H1 (cell line): ENCODE measurements at regions not wholly inside any gene's neighbourhood (a gene's known extent, or its start where the extent isn't known, plus 50 kb on each side); places are given as distances from the start of the nearest gene placed in this dataset.

ENCODE experiments used
- POLR2A ChIP-seq, 2 experiments: IDR thresholded peaks; 1 replicate in 1 of 2; 2 replicates in 1 of 2; pipeline ENCODE4 v1.6.1; 2011; ENCODE audit warnings: low read depth in 2 of 2, low read length in 2 of 2, mild to moderate bottlenecking in 2 of 2; ENCODE audit errors: control extremely low read depth in 1 of 2
- RAD21 ChIP-seq, 2 experiments: IDR thresholded peaks in 1 of 2; conservative IDR thresholded peaks in 1 of 2; 2 replicates each; pipeline ENCODE4 v1.6.1; 2011; ENCODE audit warnings: low read depth in 2 of 2, low read length in 2 of 2, improper control_type of control experiment in 1 of 2, inconsistent platforms in 1 of 2, mild to moderate bottlenecking in 1 of 2, moderate library complexity in 1 of 2
- TF ChIP-seq, protein P1 (sequence below): IDR thresholded peaks from 2 replicates; pipeline ENCODE4 v1.6.1; 2011; ENCODE audit warnings: low read depth, mild to moderate bottlenecking, low read length; ENCODE audit not compliant: insufficient read depth
- TF ChIP-seq, protein P2 (sequence below), 3 experiments: IDR thresholded peaks; 1 replicate in 2 of 3; 2 replicates in 1 of 3; pipeline versions ENCODE4 v1.5.1 to v1.6.1; 2011; ENCODE audit warnings: low read length in 3 of 3, mild to moderate bottlenecking in 3 of 3, inconsistent platforms in 2 of 3, low read depth in 1 of 3, moderate library complexity in 1 of 3; ENCODE audit not compliant: insufficient read depth in 1 of 3; ENCODE audit errors: control extremely low read depth in 1 of 3

DNA sequence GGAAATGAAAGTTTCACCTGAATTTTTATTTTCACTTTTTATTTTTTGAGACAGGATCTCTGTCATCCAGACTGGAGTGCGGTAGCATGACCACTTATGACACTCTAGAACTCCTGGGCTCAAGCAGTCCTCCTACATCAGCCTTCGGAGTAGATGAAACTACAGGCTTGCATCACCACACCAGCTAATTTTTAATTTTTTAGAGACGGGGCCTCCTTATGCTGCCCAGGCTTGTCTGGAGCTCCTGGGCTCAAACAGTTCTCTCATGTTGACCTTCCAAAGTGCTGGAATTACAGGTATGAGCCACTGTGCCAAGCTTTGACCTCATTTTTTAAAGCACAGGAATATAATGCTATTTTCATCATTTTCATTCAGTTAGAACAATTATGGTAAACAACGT, 297.0 kb upstream of the KLHL1 start:
- no peak for TF ChIP-seq RAD21 (IDR thresholded peaks at IDR 0.05 in 1 of 2, conservative IDR thresholded peaks at IDR 0.05 in 1 of 2; ENCODE audit: low read depth in 2 of 2, low read length in 2 of 2)
- TF ChIP-seq POLR2A (IDR thresholded peaks at IDR 0.05; ENCODE audit: control extremely low read depth in 1 of 2, low read depth in 2 of 2, low read length in 2 of 2): no peak
- TF ChIP-seq, protein P1, sequence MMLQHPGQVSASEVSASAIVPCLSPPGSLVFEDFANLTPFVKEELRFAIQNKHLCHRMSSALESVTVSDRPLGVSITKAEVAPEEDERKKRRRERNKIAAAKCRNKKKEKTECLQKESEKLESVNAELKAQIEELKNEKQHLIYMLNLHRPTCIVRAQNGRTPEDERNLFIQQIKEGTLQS: no peak
- TF ChIP-seq, protein P2, sequence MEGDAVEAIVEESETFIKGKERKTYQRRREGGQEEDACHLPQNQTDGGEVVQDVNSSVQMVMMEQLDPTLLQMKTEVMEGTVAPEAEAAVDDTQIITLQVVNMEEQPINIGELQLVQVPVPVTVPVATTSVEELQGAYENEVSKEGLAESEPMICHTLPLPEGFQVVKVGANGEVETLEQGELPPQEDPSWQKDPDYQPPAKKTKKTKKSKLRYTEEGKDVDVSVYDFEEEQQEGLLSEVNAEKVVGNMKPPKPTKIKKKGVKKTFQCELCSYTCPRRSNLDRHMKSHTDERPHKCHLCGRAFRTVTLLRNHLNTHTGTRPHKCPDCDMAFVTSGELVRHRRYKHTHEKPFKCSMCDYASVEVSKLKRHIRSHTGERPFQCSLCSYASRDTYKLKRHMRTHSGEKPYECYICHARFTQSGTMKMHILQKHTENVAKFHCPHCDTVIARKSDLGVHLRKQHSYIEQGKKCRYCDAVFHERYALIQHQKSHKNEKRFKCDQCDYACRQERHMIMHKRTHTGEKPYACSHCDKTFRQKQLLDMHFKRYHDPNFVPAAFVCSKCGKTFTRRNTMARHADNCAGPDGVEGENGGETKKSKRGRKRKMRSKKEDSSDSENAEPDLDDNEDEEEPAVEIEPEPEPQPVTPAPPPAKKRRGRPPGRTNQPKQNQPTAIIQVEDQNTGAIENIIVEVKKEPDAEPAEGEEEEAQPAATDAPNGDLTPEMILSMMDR (IDR thresholded peaks at IDR 0.05; ENCODE audit: control extremely low read depth in 1 of 3, insufficient read depth in 1 of 3, low read depth in 1 of 3, low read length in 3 of 3): no peak
